ENCODE measurements at regions not wholly inside any gene's neighbourhood (a gene's known extent, or its start where the extent isn't known, plus 50 kb on each side); places are given as distances from the start of the nearest gene placed in this dataset.

GRCh38 chr18:51527826-51528225 lies 330.3 kb upstream of the MEX3C start:
- no peak overlapping the region for H3K27ac ChIP-seq (ENCODE audit: low read depth in 1 of 2, low read length in 2 of 2)
- Mint-ChIP-seq H3K36me3 (ENCODE audit: low read depth) (no peaks in the 10 kb centered on the region), H3K27ac (no peak overlapping the region), H3K4me1 (ENCODE audit: low read depth) (no peaks in the 10 kb centered on the region), H3K27me3 (peaks cover 1% of the 10 kb centered on the region), H3K4me3 (no peak overlapping the region), H3K9me3 (no peaks in the 10 kb centered on the region)
- H3K9me3 ChIP-seq (ENCODE audit: control insufficient read depth in 1 of 2, insufficient read depth in 1 of 2, low read length in 2 of 2) = no peaks in the 10 kb centered on the region
- H3K4me1 ChIP-seq (ENCODE audit: insufficient read depth, low read length) = no peaks in the 10 kb centered on the region
- CTCF ChIA-PET = no interaction called here
- no peaks in the 10 kb centered on the region for H3K36me3 ChIP-seq (ENCODE audit: insufficient read depth, low read length)
- H3K4me3 ChIP-seq (ENCODE audit: low read length) = no peak overlapping the region
- POLR2A ChIA-PET = no interaction called here
- no peak for ATAC-seq (ENCODE audit: poor library complexity)
- no peak for DNase-seq
- TF ChIP-seq CTCF (IDR thresholded peaks at IDR 0.05) = no peak
- intact Hi-C loops (cut with DNase I, micrococcal nuclease) = no loop called here
- no peaks in the 10 kb centered on the region for H3K27me3 ChIP-seq (ENCODE audit: control insufficient read depth in 1 of 2, insufficient read depth in 2 of 2, low read length in 2 of 2)

GRCh38 chr18:51531501-51531900 lies 334.0 kb upstream of the MEX3C start:
- Mint-ChIP-seq H3K4me1 (ENCODE audit: low read depth) (no peaks in the 10 kb centered on the region), H3K9me3 (no peaks in the 10 kb centered on the region), H3K27ac (no peak overlapping the region), H3K36me3 (ENCODE audit: low read depth) (no peaks in the 10 kb centered on the region), H3K27me3 (peaks cover 6% of the 10 kb centered on the region), H3K4me3 (no peak overlapping the region)
- Histone ChIP-seq H3K27ac (ENCODE audit: low read depth in 1 of 2, low read length in 2 of 2) (no peak overlapping the region), H3K4me1 (ENCODE audit: insufficient read depth, low read length) (no peaks in the 10 kb centered on the region), H3K9me3 (ENCODE audit: control insufficient read depth in 1 of 2, insufficient read depth in 1 of 2, low read length in 2 of 2) (no peaks in the 10 kb centered on the region), H3K36me3 (ENCODE audit: insufficient read depth, low read length) (no peaks in the 10 kb centered on the region), H3K27me3 (ENCODE audit: control insufficient read depth in 1 of 2, insufficient read depth in 2 of 2, low read length in 2 of 2) (no peaks in the 10 kb centered on the region), H3K4me3 (ENCODE audit: low read length) (no peak overlapping the region)
- ChIA-PET POLR2A (no interaction called here), CTCF (no interaction called here)
- TF ChIP-seq CTCF (IDR thresholded peaks at IDR 0.05) = no peak
- ATAC-seq (ENCODE audit: poor library complexity) (no peak), DNase-seq (no peak)
- intact Hi-C loops (cut with DNase I, micrococcal nuclease) = no loop called here

GRCh38 chr18:51537487-51537886 lies 340.0 kb upstream of the MEX3C start:
- DNase-seq (peak in 2 of 14 experiments; percentile 1 to 16), ATAC-seq (ENCODE audit: poor library complexity) (no peak)
- H3K4me3 Mint-ChIP-seq = no peak overlapping the region

More at GRCh38 chr18:51537487-51537886, 340.0 kb upstream of the MEX3C start:
- Histone ChIP-seq H3K27ac (ENCODE audit: low read depth in 1 of 2, low read length in 2 of 2) (no peak overlapping the region), H3K4me1 (ENCODE audit: insufficient read depth, low read length) (no peaks in the 10 kb centered on the region), H3K9me3 (ENCODE audit: control insufficient read depth in 1 of 2, insufficient read depth in 1 of 2, low read length in 2 of 2) (no peaks in the 10 kb centered on the region), H3K27me3 (ENCODE audit: control insufficient read depth in 1 of 2, insufficient read depth in 2 of 2, low read length in 2 of 2) (no peaks in the 10 kb centered on the region), H3K4me3 (ENCODE audit: low read length) (no peak overlapping the region), H3K36me3 (ENCODE audit: insufficient read depth, low read length) (no peaks in the 10 kb centered on the region)
- Mint-ChIP-seq H3K27me3 (peaks cover 10% of the 10 kb centered on the region), H3K36me3 (ENCODE audit: low read depth) (no peaks in the 10 kb centered on the region), H3K4me1 (ENCODE audit: low read depth) (no peaks in the 10 kb centered on the region), H3K9me3 (no peaks in the 10 kb centered on the region), H3K27ac (no peak overlapping the region)
- POLR2A ChIA-PET = no interaction called here
- TF ChIP-seq CTCF (IDR thresholded peaks at IDR 0.05) = no peak
- intact Hi-C loops (cut with DNase I, micrococcal nuclease) = no loop called here
- CTCF ChIA-PET = no interaction called here

Measured in CD4-positive, alpha-beta T cell (primary cell).